ENCODE measurements at regions not wholly inside any gene's neighbourhood (a gene's known extent, or its start where the extent isn't known, plus 50 kb on each side); places are given as distances from the start of the nearest gene placed in this dataset.

- peaks cover 8% of the 10 kb centered on the region for H3K27me3 Mint-ChIP-seq (ENCODE audit: low read depth)
- no peaks in the 10 kb centered on the region for H3K36me3 Mint-ChIP-seq (ENCODE audit: low read depth)
- no peak for ATAC-seq
- H3K4me1 Mint-ChIP-seq (ENCODE audit: low read depth) = peaks cover 5% of the 10 kb centered on the region
- POLR2A ChIA-PET = no interaction called here
- CTCF ChIA-PET = no interaction called here
- H3K4me3 Mint-ChIP-seq = no peak overlapping the region
- H3K9me3 Mint-ChIP-seq (ENCODE audit: insufficient read depth) = no peaks in the 10 kb centered on the region
- no peak overlapping the region for H3K27ac Mint-ChIP-seq
- DNase-seq = no peak
These were observed 86.8 kb upstream of the CCN6 start for GRCh38 chr6:111967131-111967530.

GRCh38 chr6:111970426-111970825 is 83.5 kb upstream of the CCN6 start:
- ChIA-PET POLR2A (no interaction called here), CTCF (no interaction called here)
- Mint-ChIP-seq H3K27ac (no peak overlapping the region), H3K27me3 (ENCODE audit: low read depth) (peaks cover 4% of the 10 kb centered on the region), H3K4me3 (no peak overlapping the region), H3K4me1 (ENCODE audit: low read depth) (peaks cover 33% of the 10 kb centered on the region), H3K9me3 (ENCODE audit: insufficient read depth) (no peaks in the 10 kb centered on the region), H3K36me3 (ENCODE audit: low read depth) (no peaks in the 10 kb centered on the region)
- ATAC-seq = no peak
- no peak for DNase-seq

DNA sequence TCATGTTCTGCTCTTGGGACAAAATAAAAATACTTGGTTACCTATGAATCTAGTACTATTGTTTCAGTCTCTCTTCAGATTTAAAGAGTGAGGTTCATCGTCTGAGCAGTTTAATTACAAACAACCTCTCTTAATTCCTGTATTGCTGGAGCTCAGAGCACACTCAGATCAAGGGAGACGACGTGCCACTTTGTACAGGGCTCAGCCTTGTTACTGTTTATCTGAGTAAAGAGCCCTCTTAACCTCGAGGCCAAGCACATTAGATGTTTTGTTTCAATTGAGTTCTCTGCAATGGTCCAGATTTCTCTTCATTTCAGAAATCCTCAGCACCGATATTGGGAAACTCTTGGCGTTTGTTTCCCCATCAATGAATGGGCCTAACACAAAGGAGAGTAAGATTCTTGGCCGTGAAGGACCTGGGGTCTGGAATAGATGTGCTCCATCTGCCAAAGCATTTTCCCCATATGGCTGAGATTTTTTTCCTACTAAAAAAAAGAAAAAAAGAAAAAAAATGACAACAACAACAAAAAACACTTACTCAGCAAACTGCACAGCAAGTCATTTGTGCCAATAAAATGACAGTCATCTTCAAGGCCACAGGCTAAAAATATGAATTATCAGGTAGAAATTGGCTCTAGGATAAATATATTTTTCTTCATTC is 82.6 kb upstream of the CCN6 start:
- peaks cover 42% of the 10 kb centered on the region for H3K4me1 Mint-ChIP-seq (ENCODE audit: low read depth)
- peaks cover 4% of the 10 kb centered on the region for H3K27me3 Mint-ChIP-seq (ENCODE audit: low read depth)
- no peak overlapping the region for H3K27ac Mint-ChIP-seq

DNA sequence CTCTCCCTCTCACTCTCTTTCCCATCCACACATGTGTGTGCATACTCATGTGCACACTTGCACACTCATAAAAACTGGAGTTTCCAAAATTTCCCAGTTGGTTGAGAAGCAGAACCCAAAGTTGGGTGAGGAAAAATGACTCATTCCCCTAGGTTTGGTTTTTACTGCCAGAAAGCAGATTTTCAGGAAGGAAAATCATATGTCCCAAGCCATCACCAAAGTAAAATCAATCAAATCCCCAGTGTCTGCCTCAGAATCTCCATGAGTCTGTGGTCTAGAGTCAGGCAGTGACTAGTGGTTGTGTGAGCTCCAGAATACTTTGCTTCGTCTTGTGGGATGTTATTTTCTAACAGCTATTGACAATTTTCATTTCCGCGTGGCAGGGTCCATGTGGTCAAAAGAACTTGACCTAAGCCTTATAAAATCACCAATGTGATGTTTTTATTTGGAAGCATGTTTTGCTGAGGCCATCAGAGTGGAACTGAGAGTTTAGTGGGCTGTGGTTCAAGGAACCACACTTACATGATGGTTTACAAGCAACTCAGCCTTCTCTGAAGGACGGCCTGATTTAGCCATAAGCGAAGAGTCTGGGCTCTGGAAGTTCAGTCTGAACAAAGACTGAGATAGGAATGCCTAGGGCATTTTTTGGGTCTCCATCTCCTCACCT is 81.9 kb upstream of the CCN6 start:
- no peaks in the 10 kb centered on the region for H3K36me3 Mint-ChIP-seq (ENCODE audit: low read depth)
- ATAC-seq (no peak), DNase-seq (no peak)
- H3K27ac Mint-ChIP-seq = no peak overlapping the region
- no peaks in the 10 kb centered on the region for H3K9me3 Mint-ChIP-seq (ENCODE audit: insufficient read depth)
- H3K4me3 Mint-ChIP-seq = no peak overlapping the region
- peaks cover 43% of the 10 kb centered on the region for H3K4me1 Mint-ChIP-seq (ENCODE audit: low read depth)
- CTCF ChIA-PET = interaction anchor here (1.7 to 2.5 kb wide), 2 partner anchors 12 to 70 kb away, joined by 4 to 8 read pairs; no protein-coding TSS in a partner anchor
- POLR2A ChIA-PET = no interaction called here
- peaks cover 4% of the 10 kb centered on the region for H3K27me3 Mint-ChIP-seq (ENCODE audit: low read depth)

More for the DNA sequence above, 82.6 kb upstream of the CCN6 start:
- no peaks in the 10 kb centered on the region for H3K36me3 Mint-ChIP-seq (ENCODE audit: low read depth)
- ATAC-seq (no peak), DNase-seq (no peak)
- POLR2A ChIA-PET = no interaction called here
- no peak overlapping the region for H3K4me3 Mint-ChIP-seq
- H3K9me3 Mint-ChIP-seq (ENCODE audit: insufficient read depth) = no peaks in the 10 kb centered on the region
- CTCF ChIA-PET = no interaction called here

- ChIA-PET CTCF (interaction anchor here (1.0 to 2.7 kb wide), 5 partner anchors 12 to 263 kb away, joined by 3 to 9 read pairs (median 4); no protein-coding TSS in a partner anchor), POLR2A (interaction anchor here (0.7 to 1.5 kb wide), 2 partner anchors 14 to 20 kb away, joined by 3 to 5 read pairs; no protein-coding TSS in a partner anchor)
- Mint-ChIP-seq H3K4me1 (ENCODE audit: low read depth) (peaks cover 45% of the 10 kb centered on the region), H3K9me3 (ENCODE audit: insufficient read depth) (no peaks in the 10 kb centered on the region), H3K4me3 (no peak overlapping the region), H3K27ac (peak overlapping the region; percentile 27), H3K27me3 (ENCODE audit: low read depth) (peaks cover 4% of the 10 kb centered on the region), H3K36me3 (ENCODE audit: low read depth) (no peaks in the 10 kb centered on the region)
- DNase-seq (no peak), ATAC-seq (no peak)
These were observed 81.2 kb upstream of the CCN6 start for GRCh38 chr6:111972745-111973117.

DNA sequence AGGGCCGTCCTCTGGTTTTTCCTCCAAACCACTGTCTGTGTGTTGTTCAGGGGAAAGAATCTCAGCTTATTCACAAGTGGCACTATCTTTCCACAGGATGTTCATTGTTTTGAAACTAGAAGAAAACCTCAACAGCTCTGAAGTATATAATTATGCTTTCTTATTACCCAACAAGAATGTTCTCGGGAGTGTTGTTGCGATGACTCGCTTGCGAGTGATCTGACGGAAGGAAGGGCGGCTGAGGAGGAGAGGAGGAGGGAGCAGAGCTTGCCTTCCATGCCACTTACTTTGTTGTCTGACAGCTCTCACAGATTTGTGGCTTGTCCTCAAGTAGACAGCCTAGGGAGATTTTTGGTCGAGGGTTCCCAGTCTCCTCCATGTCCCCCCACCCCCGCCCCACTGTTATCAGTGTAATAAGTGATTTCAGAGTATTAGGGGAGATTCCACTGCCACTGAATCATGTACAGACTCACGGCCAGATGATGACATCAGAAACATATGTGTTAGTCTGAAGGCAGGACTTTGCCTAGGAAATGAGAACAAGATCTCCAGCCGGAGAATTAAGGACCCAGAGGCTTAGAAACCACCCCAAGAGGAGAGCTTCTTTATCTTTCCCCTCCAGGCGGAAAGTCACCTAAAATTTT is 80.7 kb upstream of the CCN6 start:
- H3K36me3 Mint-ChIP-seq (ENCODE audit: low read depth) = no peaks in the 10 kb centered on the region
- no peak overlapping the region for H3K4me3 Mint-ChIP-seq
- ChIA-PET POLR2A (interaction anchor here (0.7 to 1.5 kb wide), 3 partner anchors 13 to 100 kb away, joined by 3 to 7 read pairs (median 5); partner anchors contain the start of gene FYN), CTCF (interaction anchor here (0.9 to 2.7 kb wide), 9 partner anchors 11 to 263 kb away, joined by 3 to 9 read pairs (median 4); no protein-coding TSS in a partner anchor)
- no peaks in the 10 kb centered on the region for H3K27me3 Mint-ChIP-seq (ENCODE audit: low read depth)
- peaks cover 45% of the 10 kb centered on the region for H3K4me1 Mint-ChIP-seq (ENCODE audit: low read depth)
- peak; percentile 51 for DNase-seq
- ATAC-seq = peak; percentile 77
- peak overlapping the region; percentile 5 for H3K27ac Mint-ChIP-seq
- no peaks in the 10 kb centered on the region for H3K9me3 Mint-ChIP-seq (ENCODE audit: insufficient read depth)

DNA sequence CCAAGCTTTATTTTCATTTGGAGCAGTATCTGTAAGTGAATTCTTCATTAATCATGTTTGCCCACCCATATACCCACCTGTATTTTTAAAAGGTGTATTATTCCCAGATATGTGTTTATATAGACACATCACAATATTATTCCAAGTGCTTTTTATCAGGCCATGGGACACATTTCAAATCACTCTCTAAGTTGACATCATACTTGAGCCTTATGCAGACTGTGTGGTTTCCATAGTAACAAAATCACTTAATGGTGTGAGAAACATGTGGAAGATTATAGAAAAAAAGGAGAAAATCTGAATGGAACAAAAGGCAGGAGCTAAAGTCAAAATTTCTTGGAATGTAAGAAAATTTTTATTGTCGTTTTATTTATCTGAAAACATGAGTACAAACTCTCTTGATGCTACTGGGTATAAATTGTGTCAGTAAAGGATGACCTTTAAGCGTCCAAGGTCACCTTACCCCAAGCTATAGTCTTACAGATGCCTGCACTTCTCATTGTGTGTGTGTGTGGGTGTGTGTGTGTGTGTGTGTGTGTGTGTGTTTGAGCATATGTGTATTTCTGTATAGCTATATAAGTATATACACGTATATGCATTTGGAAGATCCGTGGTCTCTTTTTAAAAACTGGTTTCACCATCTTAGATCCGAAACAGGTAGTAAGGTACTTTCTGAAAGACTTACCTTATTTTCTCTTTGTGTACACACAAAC is 79.8 kb upstream of the CCN6 start:
- Mint-ChIP-seq H3K36me3 (ENCODE audit: low read depth) (no peaks in the 10 kb centered on the region), H3K9me3 (ENCODE audit: insufficient read depth) (no peaks in the 10 kb centered on the region), H3K4me3 (no peak overlapping the region), H3K27ac (no peak overlapping the region), H3K4me1 (ENCODE audit: low read depth) (peaks cover 45% of the 10 kb centered on the region), H3K27me3 (ENCODE audit: low read depth) (no peaks in the 10 kb centered on the region)
- ChIA-PET CTCF (interaction anchor here (0.9 to 2.7 kb wide), 9 partner anchors 9 to 264 kb away, joined by 3 to 9 read pairs (median 5); no protein-coding TSS in a partner anchor), POLR2A (interaction anchor here (1.4 to 1.5 kb wide), 2 partner anchors 18 to 101 kb away, joined by 5 to 7 read pairs; partner anchors contain the start of gene FYN)
- ATAC-seq (no peak), DNase-seq (no peak)

DNA sequence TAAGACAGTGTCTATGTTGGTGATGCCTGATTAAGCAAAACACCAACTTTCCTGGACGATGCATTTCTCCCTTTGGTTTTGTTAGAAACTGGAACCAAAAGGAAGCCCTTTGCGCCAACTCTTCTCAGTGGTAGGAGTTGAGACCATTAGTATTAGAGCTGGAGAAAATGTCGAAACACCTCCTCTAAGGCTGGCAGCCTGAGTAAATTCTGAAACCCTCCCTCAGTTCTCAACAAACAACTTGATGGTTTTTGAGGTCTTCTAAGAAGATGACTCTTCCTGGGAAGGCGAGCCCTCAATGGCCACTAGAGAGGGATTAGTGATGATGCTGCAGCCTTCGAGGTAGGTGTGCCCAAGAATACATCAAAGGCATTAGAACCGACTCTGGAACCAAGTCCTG is 78.4 kb upstream of the CCN6 start:
- H3K36me3 Mint-ChIP-seq (ENCODE audit: low read depth) = no peaks in the 10 kb centered on the region
- ATAC-seq = no peak
- ChIA-PET POLR2A (no interaction called here), CTCF (interaction anchor here (2.3 kb wide), 1 partner anchor 21 kb away, joined by 6 read pairs; no protein-coding TSS in a partner anchor)
- no peak overlapping the region for H3K4me3 Mint-ChIP-seq
- no peak overlapping the region for H3K27ac Mint-ChIP-seq
- no peaks in the 10 kb centered on the region for H3K27me3 Mint-ChIP-seq (ENCODE audit: low read depth)
- no peaks in the 10 kb centered on the region for H3K9me3 Mint-ChIP-seq (ENCODE audit: insufficient read depth)
- no peak for DNase-seq
- peaks cover 51% of the 10 kb centered on the region for H3K4me1 Mint-ChIP-seq (ENCODE audit: low read depth)

DNA sequence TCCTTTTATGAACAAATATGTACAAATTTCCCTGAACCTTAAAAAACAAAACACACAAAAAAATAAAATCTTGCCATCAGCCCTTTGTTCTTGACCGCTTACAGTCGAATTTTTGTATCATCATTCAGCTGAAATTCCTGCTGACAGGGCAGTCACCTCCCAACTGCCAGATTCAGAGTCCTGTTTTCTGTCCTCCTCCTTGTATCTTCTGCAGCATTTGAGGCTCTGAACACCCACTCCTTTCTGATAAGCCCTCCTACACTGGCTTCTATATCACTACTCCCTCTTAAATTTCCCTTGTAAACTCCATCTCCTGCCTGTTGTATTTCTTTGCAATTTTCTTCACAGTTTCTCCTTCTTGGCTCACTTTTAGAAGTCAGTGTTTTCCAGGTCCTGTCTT is 77.8 kb upstream of the CCN6 start:
- no peaks in the 10 kb centered on the region for H3K27me3 Mint-ChIP-seq (ENCODE audit: low read depth)
- no peak for ATAC-seq
- H3K27ac Mint-ChIP-seq = no peak overlapping the region
- no peak overlapping the region for H3K4me3 Mint-ChIP-seq
- POLR2A ChIA-PET = no interaction called here
- H3K36me3 Mint-ChIP-seq (ENCODE audit: low read depth) = no peaks in the 10 kb centered on the region
- DNase-seq = no peak
- no peaks in the 10 kb centered on the region for H3K9me3 Mint-ChIP-seq (ENCODE audit: insufficient read depth)
- H3K4me1 Mint-ChIP-seq (ENCODE audit: low read depth) = peaks cover 51% of the 10 kb centered on the region
- CTCF ChIA-PET = interaction anchor here (2.3 kb wide), 1 partner anchor 21 kb away, joined by 6 read pairs; no protein-coding TSS in a partner anchor

- ATAC-seq (no peak), DNase-seq (no peak)
- CTCF ChIA-PET = interaction anchor here (0.8 to 1.6 kb wide), 4 partner anchors 9 to 109 kb away, joined by 3 to 6 read pairs (median 3); partner anchors contain the start of genes FAM229B, FYN and TUBE1
- H3K4me3 Mint-ChIP-seq = no peak overlapping the region
- POLR2A ChIA-PET = no interaction called here
- no peaks in the 10 kb centered on the region for H3K27me3 Mint-ChIP-seq (ENCODE audit: low read depth)
- no peaks in the 10 kb centered on the region for H3K9me3 Mint-ChIP-seq (ENCODE audit: insufficient read depth)
- H3K36me3 Mint-ChIP-seq (ENCODE audit: low read depth) = no peaks in the 10 kb centered on the region
- H3K4me1 Mint-ChIP-seq (ENCODE audit: low read depth) = peaks cover 44% of the 10 kb centered on the region
- H3K27ac Mint-ChIP-seq = no peak overlapping the region
These were observed 75.3 kb upstream of the CCN6 start for GRCh38 chr6:111978532-111979149.

DNA sequence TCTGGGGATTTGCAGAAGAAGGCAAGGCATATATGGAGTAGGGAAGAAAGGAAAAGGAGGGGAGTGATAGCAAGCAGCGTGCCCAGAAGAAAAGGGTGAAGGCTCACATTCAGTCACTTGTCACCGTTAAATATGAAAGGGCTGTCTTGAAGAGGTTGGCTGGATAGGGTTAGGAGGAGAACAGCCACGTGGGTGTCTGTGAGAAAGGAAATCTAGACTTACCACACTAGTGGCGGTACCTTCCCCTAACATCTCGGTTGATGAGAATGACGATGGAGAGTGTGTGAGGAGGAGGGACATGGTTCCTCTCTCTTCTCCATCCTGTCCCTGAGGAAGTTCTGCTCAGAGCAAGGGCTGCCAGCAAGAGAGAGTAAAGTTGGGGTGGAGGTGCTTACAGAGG is 74.3 kb upstream of the CCN6 start:
- no peak overlapping the region for H3K4me3 Mint-ChIP-seq
- ATAC-seq = no peak
- ChIA-PET CTCF (interaction anchor here (1.0 kb wide), 1 partner anchor 106 kb away, joined by 3 read pairs; the partner anchor contains the start of gene FYN), POLR2A (no interaction called here)
- no peak overlapping the region for H3K27ac Mint-ChIP-seq
- peaks cover 43% of the 10 kb centered on the region for H3K4me1 Mint-ChIP-seq (ENCODE audit: low read depth)
- H3K36me3 Mint-ChIP-seq (ENCODE audit: low read depth) = no peaks in the 10 kb centered on the region
- H3K9me3 Mint-ChIP-seq (ENCODE audit: insufficient read depth) = no peaks in the 10 kb centered on the region
- no peaks in the 10 kb centered on the region for H3K27me3 Mint-ChIP-seq (ENCODE audit: low read depth)
- DNase-seq = no peak

All from activated CD8-positive, alpha-beta T cell treated with anti-CD3 and anti-CD28 coated beads, Interleukin-2, amount 10 ng/mL, durations not matched to agents 7 days and 5 days (primary cell).